Activated CD8-positive, alpha-beta memory T cell treated with anti-CD3 and anti-CD28 coated beads for 4 hours (primary cell): ENCODE measurements at regions not wholly inside any gene's neighbourhood (a gene's known extent, or its start where the extent isn't known, plus 50 kb on each side); places are given as distances from the start of the nearest gene placed in this dataset.
"Not testable (repeated sequence)": the region's sequence is repeated elsewhere in the genome, so short reads cannot be mapped to it uniquely, and the experiment has no call there.

ENCODE experiments used
- DNase-seq, 2 donors: peaks; one replicate each; pipeline ENCODE4 v3.0.0-alpha.2; 2020; ENCODE audit warnings: low read depth in 2 of 2

- no peak for DNase-seq
Observed at GRCh38 chrX:45681891-45682290, 481.2 kb upstream of the DIPK2B start.

- no peak for DNase-seq
Observed at GRCh38 chrX:45669715-45670340, 469.2 kb upstream of the DIPK2B start.

- DNase-seq, result no peak
Observed at GRCh38 chrX:45668686-45669443, 468.2 kb upstream of the DIPK2B start.

GRCh38 chrX:45667666-45668065, 467.0 kb upstream of the DIPK2B start:
- DNase-seq, result no peak

- DNase-seq, result no peak
Observed at GRCh38 chrX:45664727-45665290, 464.1 kb upstream of the DIPK2B start.

- no peak for DNase-seq
Observed at GRCh38 chrX:45660477-45660876, 459.8 kb upstream of the DIPK2B start.

- DNase-seq, result no peak
Observed at GRCh38 chrX:45633419-45633818, 432.7 kb upstream of the DIPK2B start.

- DNase-seq, result no peak
Observed at GRCh38 chrX:45632506-45632905, 431.8 kb upstream of the DIPK2B start.

GRCh38 chrX:45630078-45630477, 429.4 kb upstream of the DIPK2B start:
- DNase-seq, result no peak

GRCh38 chrX:45628041-45628440, 427.4 kb upstream of the DIPK2B start:
- no peak for DNase-seq

GRCh38 chrX:45623266-45623665, 422.6 kb upstream of the DIPK2B start:
- no peak for DNase-seq

- DNase-seq, result no peak
Observed at GRCh38 chrX:45622538-45622937, 421.9 kb upstream of the DIPK2B start.

GRCh38 chrX:45622042-45622423, 421.4 kb upstream of the DIPK2B start:
- DNase-seq, result no peak

- DNase-seq, result no peak
Observed at GRCh38 chrX:45621376-45622041, 420.8 kb upstream of the DIPK2B start.

GRCh38 chrX:45619290-45619689, 418.6 kb upstream of the DIPK2B start:
- no peak for DNase-seq

GRCh38 chrX:45615591-45615990, 414.9 kb upstream of the DIPK2B start:
- not testable (repeated sequence) for DNase-seq

GRCh38 chrX:45614853-45615252, 414.2 kb upstream of the DIPK2B start:
- DNase-seq, result no peak

GRCh38 chrX:45602151-45602550, 401.5 kb upstream of the DIPK2B start:
- DNase-seq, result no peak

- no peak for DNase-seq
Observed at GRCh38 chrX:45601052-45601451, 400.4 kb upstream of the DIPK2B start.

GRCh38 chrX:45598861-45599260, 398.2 kb upstream of the DIPK2B start:
- no peak for DNase-seq

GRCh38 chrX:45596188-45596808, 395.6 kb upstream of the DIPK2B start:
- DNase-seq, result no peak

- DNase-seq, result no peak
Observed at GRCh38 chrX:45592101-45592500, 391.4 kb upstream of the DIPK2B start.
